Nephron progenitor cell (in vitro differentiated cells): ENCODE measurements at regions not wholly inside any gene's neighbourhood (a gene's known extent, or its start where the extent isn't known, plus 50 kb on each side); places are given as distances from the start of the nearest gene placed in this dataset.

Experiments used
- DNase-seq: peaks from one replicate; pipeline ENCODE4 v3.0.0; 2021
- H3K27ac Mint-ChIP-seq: 2 replicates; pipeline ENCODE4 v1.8.0; 2021; ENCODE audit warnings: mild to moderate bottlenecking, moderate library complexity, mixed read lengths
- H3K27me3 Mint-ChIP-seq: 2 replicates; pipeline ENCODE4 v1.8.0; 2021; ENCODE audit warnings: mild to moderate bottlenecking, low read depth, mixed read lengths; ENCODE audit not compliant: poor library complexity
- H3K36me3 Mint-ChIP-seq: 2 replicates; pipeline ENCODE4 v1.8.0; 2021; ENCODE audit warnings: low read depth, mixed read lengths
- H3K4me1 Mint-ChIP-seq: 2 replicates; pipeline ENCODE4 v1.8.0; 2021; ENCODE audit warnings: mixed read lengths
- H3K4me3 Mint-ChIP-seq: 2 replicates; pipeline ENCODE4 v1.8.0; 2021; ENCODE audit warnings: mild to moderate bottlenecking, moderate library complexity, mixed read lengths
- H3K9me3 Mint-ChIP-seq: 2 replicates; pipeline ENCODE4 v1.8.0; 2021; ENCODE audit warnings: mild to moderate bottlenecking, moderate library complexity, mixed read lengths
- CTCF ChIP-seq: fragments of 200-600 bp; sonication (generic); IDR thresholded peaks from 2 replicates; pipeline ENCODE4 v1.5.0; 2021; ENCODE audit warnings: antibody characterized with exemption

- Mint-ChIP-seq H3K9me3 (peaks cover 5% of the 10 kb centered on the region), H3K27me3 (peaks cover 3% of the 10 kb centered on the region), H3K36me3 (peaks cover 6% of the 10 kb centered on the region), H3K4me3 (no peak overlapping the region), H3K4me1 (peaks cover 37% of the 10 kb centered on the region), H3K27ac (no peak overlapping the region)
- DNase-seq: no peak
- TF ChIP-seq CTCF: no peak
Measured at GRCh38 chr5:125137535-125137934, 391.1 kb upstream of the ZNF608 start.

- Mint-ChIP-seq H3K27me3 (peaks cover 3% of the 10 kb centered on the region), H3K36me3 (peaks cover 6% of the 10 kb centered on the region), H3K27ac (no peak overlapping the region), H3K4me1 (peaks cover 37% of the 10 kb centered on the region), H3K4me3 (no peak overlapping the region), H3K9me3 (peaks cover 5% of the 10 kb centered on the region)
- no peak for DNase-seq
- TF ChIP-seq CTCF: no peak
Measured at GRCh38 chr5:125138266-125138665, 391.8 kb upstream of the ZNF608 start.

DNA sequence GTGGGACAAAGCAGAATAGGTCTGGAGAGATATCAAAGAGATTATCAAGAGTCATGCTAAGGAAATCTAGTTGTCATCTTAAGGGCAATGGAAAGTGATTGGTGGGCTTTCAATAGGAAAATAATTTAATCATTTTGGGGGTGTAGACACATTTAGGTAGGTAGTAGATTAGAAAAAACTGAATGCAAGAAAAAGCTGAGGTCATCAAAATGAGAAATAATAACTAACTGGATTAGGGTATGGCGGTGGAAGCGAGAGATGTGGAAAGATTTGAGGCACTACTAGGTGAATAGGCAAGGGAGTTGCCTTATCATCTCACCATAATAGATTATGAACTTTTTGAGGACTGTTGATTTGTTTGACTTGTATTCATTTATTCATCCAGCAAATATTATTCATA lies 393.2 kb upstream of the ZNF608 start:
- Mint-ChIP-seq H3K36me3 (peaks cover 6% of the 10 kb centered on the region), H3K27ac (no peak overlapping the region), H3K4me3 (no peak overlapping the region), H3K27me3 (peaks cover 3% of the 10 kb centered on the region), H3K9me3 (peaks cover 5% of the 10 kb centered on the region), H3K4me1 (peaks cover 33% of the 10 kb centered on the region)
- no peak for TF ChIP-seq CTCF
- DNase-seq: no peak

- DNase-seq: no peak
- Mint-ChIP-seq H3K9me3 (peaks cover 5% of the 10 kb centered on the region), H3K4me1 (peaks cover 33% of the 10 kb centered on the region), H3K27ac (no peak overlapping the region), H3K36me3 (peaks cover 6% of the 10 kb centered on the region), H3K4me3 (no peak overlapping the region), H3K27me3 (peaks cover 3% of the 10 kb centered on the region)
- TF ChIP-seq CTCF: no peak
Measured at GRCh38 chr5:125140220-125140619, 393.8 kb upstream of the ZNF608 start.

GRCh38 chr5:125140855-125141254 lies 394.4 kb upstream of the ZNF608 start:
- no peak for TF ChIP-seq CTCF
- Mint-ChIP-seq H3K27me3 (peaks cover 3% of the 10 kb centered on the region), H3K4me1 (peaks cover 33% of the 10 kb centered on the region), H3K27ac (no peak overlapping the region), H3K9me3 (peaks cover 5% of the 10 kb centered on the region), H3K4me3 (no peak overlapping the region), H3K36me3 (peaks cover 6% of the 10 kb centered on the region)
- no peak for DNase-seq

GRCh38 chr5:125142458-125142857 lies 396.0 kb upstream of the ZNF608 start:
- Mint-ChIP-seq H3K4me3 (no peak overlapping the region), H3K4me1 (peaks cover 33% of the 10 kb centered on the region), H3K27ac (no peak overlapping the region), H3K27me3 (peaks cover 3% of the 10 kb centered on the region), H3K36me3 (peaks cover 6% of the 10 kb centered on the region), H3K9me3 (peaks cover 5% of the 10 kb centered on the region)
- no peak for TF ChIP-seq CTCF
- no peak for DNase-seq
